GM23248 (cell line): ENCODE measurements at regions not wholly inside any gene's neighbourhood (a gene's known extent, or its start where the extent isn't known, plus 50 kb on each side); places are given as distances from the start of the nearest gene placed in this dataset.

Experiments used
- DNase-seq: peaks from one replicate; pipeline ENCODE4 v3.0.0-alpha.2; 2015
- H2AFZ ChIP-seq: fragments of 200-600 bp; sonication (generic); 2 replicates; pipeline ENCODE4 v1.6.1; 2016; ENCODE audit warnings: antibody characterized with exemption
- H3F3A ChIP-seq: fragments of 200-600 bp; sonication (generic); 2 replicates; pipeline ENCODE4 v1.6.1; 2016; ENCODE audit warnings: mild to moderate bottlenecking, antibody characterized with exemption, mixed run types; ENCODE audit not compliant: insufficient read depth
- H3K27ac ChIP-seq: fragments of 200-600 bp; sonication (generic); 2 replicates; pipeline ENCODE4 v1.5.1; 2016; ENCODE audit warnings: mild to moderate bottlenecking
- H3K27me3 ChIP-seq: fragments of 200-600 bp; sonication (generic); replicated peaks from 2 replicates; pipeline ENCODE4 v1.6.1; 2016; ENCODE audit warnings: mild to moderate bottlenecking; ENCODE audit not compliant: insufficient read depth
- H3K36me3 ChIP-seq: fragments of 200-600 bp; sonication (generic); 2 replicates; pipeline ENCODE4 v1.6.1; 2016; ENCODE audit warnings: low read depth, mild to moderate bottlenecking
- H3K4me1 ChIP-seq: fragments of 200-600 bp; sonication (generic); 2 replicates; pipeline ENCODE4 v1.6.1; 2016; ENCODE audit warnings: mild to moderate bottlenecking; ENCODE audit not compliant: insufficient read depth
- H3K4me2 ChIP-seq: fragments of 200-600 bp; sonication (generic); one replicate; pipeline ENCODE4 v1.6.1; 2016; ENCODE audit warnings: mild to moderate bottlenecking; ENCODE audit not compliant: unreplicated experiment
- H3K4me3 ChIP-seq: fragments of 200-600 bp; sonication (generic); 2 replicates; pipeline ENCODE4 v1.5.1; 2016; ENCODE audit warnings: mild to moderate bottlenecking
- H3K79me2 ChIP-seq: fragments of 200-600 bp; sonication (generic); 2 replicates; pipeline ENCODE4 v1.6.1; 2016; ENCODE audit warnings: mild to moderate bottlenecking; ENCODE audit not compliant: insufficient read depth
- H3K9ac ChIP-seq: fragments of 200-600 bp; sonication (generic); 2 replicates; pipeline ENCODE4 v1.6.1; 2016; ENCODE audit warnings: mild to moderate bottlenecking
- H3K9me2 ChIP-seq: fragments of 200-600 bp; sonication (generic); 2 replicates; pipeline ENCODE4 v1.6.1; 2016; ENCODE audit warnings: mixed run types, mild to moderate bottlenecking, moderate library complexity; ENCODE audit not compliant: insufficient read depth
- H3K9me3 ChIP-seq: fragments of 200-600 bp; sonication (generic); one replicate; pipeline ENCODE4 v1.6.1; 2017; ENCODE audit warnings: low read depth
- H4K20me1 ChIP-seq: fragments of 200-600 bp; sonication (generic); 2 replicates; pipeline ENCODE4 v1.6.0; 2016; ENCODE audit not compliant: insufficient read depth
- EZH2 ChIP-seq: fragments of 200-600 bp; sonication (generic); IDR thresholded peaks from 2 replicates; pipeline ENCODE4 v1.6.1; 2018; ENCODE audit warnings: antibody characterized with exemption, mild to moderate bottlenecking; ENCODE audit not compliant: insufficient read depth, poor library complexity, severe bottlenecking
- EZH2phosphoT487 ChIP-seq: fragments of 200-600 bp; sonication (generic); IDR thresholded peaks from 2 replicates; pipeline ENCODE4 v1.6.1; 2018; ENCODE audit warnings: antibody characterized with exemption, moderate library complexity, mild to moderate bottlenecking, low read depth; ENCODE audit not compliant: insufficient read depth
- whole genome bisulfite sequencing, 2 experiments: methylation state at CpG; one replicate each; pipeline ENCODE4 v1.1.6; 2015 to 2017; ENCODE audit warnings: low lambda C conversion rate in 2 of 2, low coverage in 1 of 2; ENCODE audit errors: missing lambda C conversion rate in 2 of 2; 5-methylcytosine and 5-hydroxymethylcytosine counted together
- in situ Hi-C: fragments of 300-500 bp; cut with MboI; formaldehyde crosslinking; loops from 2 replicates; pipeline ENCODE4 v1.15.0; 2020

DNA sequence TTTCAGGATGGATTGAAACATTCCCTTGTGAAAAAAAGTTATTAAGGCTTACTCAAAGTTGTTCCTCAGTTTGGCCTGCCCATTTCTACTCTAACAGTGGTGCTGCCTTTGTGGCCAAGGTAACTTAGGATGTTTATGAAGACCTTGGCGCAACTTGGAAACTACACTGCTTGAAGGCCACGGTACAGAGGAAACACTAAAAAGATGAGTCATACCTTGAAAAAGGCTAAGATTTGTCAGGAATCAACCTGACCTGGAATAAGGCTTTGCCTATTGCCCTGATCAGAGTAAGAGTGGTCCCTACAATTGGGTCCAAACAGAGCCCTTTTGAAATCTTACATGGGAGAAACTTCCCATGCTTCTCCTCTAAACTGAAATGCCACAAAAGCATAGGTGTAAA, 119.9 kb upstream of the MOCS1 start:
- WGBS, 2 experiments: 27 to 32% methylated on average over 2 of the region's 2 CpGs
- in situ Hi-C loops: no loop called here

GRCh38 chr6:40049128-40049527, 114.9 kb upstream of the MOCS1 start:
- Histone ChIP-seq H2AFZ (no peak overlapping the region), H3F3A (no peaks in the 10 kb centered on the region), H3K36me3 (no peaks in the 10 kb centered on the region), H4K20me1 (no peaks in the 10 kb centered on the region), H3K9me3 (no peaks in the 10 kb centered on the region), H3K27ac (no peak overlapping the region), H3K9me2 (no peaks in the 10 kb centered on the region), H3K79me2 (no peaks in the 10 kb centered on the region), H3K4me2 (no peak overlapping the region), H3K4me1 (no peaks in the 10 kb centered on the region), H3K4me3 (no peak overlapping the region), H3K27me3 (no peaks in the 10 kb centered on the region), H3K9ac (no peak overlapping the region)
- no peak for TF ChIP-seq EZH2
- WGBS, 2 experiments: 32 to 40% methylated on average over 4 of the region's 4 CpGs
- no peak for DNase-seq
- in situ Hi-C loops: no loop called here

More for the DNA sequence above, 119.9 kb upstream of the MOCS1 start:
- TF ChIP-seq EZH2phosphoT487 (no peak), EZH2 (no peak)
- Histone ChIP-seq H3K4me1 (no peaks in the 10 kb centered on the region), H3K27ac (no peak overlapping the region), H3F3A (no peaks in the 10 kb centered on the region), H3K9ac (no peak overlapping the region), H3K4me3 (no peak overlapping the region), H3K4me2 (no peak overlapping the region), H3K36me3 (no peaks in the 10 kb centered on the region), H3K27me3 (no peaks in the 10 kb centered on the region), H4K20me1 (no peaks in the 10 kb centered on the region), H3K79me2 (no peaks in the 10 kb centered on the region), H3K9me2 (no peaks in the 10 kb centered on the region), H3K9me3 (no peaks in the 10 kb centered on the region), H2AFZ (no peak overlapping the region)
- DNase-seq: no peak

DNA sequence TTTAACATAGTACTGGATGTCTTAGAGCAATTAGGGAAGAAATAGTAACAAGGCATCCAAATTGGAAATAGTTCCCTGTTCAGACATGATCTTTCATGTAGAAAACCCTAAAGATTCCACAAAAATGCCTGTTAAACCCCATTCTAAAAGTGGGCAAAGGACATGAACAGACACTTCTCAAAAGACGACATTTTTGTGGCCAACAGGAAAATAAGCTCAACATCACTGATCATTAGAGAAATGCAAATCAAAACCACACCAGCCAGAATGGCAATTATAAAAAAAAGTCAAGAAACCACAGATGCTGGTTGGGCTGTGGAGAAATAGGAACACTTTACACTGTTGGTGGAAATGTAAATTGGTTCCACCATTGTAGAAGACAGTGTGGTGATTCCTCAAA, 109.9 kb upstream of the MOCS1 start:
- Histone ChIP-seq H3K27me3 (no peaks in the 10 kb centered on the region), H3K79me2 (no peaks in the 10 kb centered on the region), H3K9me3 (no peaks in the 10 kb centered on the region), H3K36me3 (no peaks in the 10 kb centered on the region), H3K9ac (no peak overlapping the region), H3K4me2 (no peak overlapping the region), H3K4me3 (no peak overlapping the region), H2AFZ (no peak overlapping the region), H4K20me1 (no peaks in the 10 kb centered on the region), H3K9me2 (no peaks in the 10 kb centered on the region), H3K4me1 (no peaks in the 10 kb centered on the region), H3F3A (no peaks in the 10 kb centered on the region), H3K27ac (no peak overlapping the region)
- DNase-seq: no peak
- in situ Hi-C loops: no loop called here
- no peak for TF ChIP-seq EZH2phosphoT487
- no peak for TF ChIP-seq EZH2
- WGBS, 2 experiments: 24 to 32% methylated on average over 1 of the region's 1 CpG

DNA sequence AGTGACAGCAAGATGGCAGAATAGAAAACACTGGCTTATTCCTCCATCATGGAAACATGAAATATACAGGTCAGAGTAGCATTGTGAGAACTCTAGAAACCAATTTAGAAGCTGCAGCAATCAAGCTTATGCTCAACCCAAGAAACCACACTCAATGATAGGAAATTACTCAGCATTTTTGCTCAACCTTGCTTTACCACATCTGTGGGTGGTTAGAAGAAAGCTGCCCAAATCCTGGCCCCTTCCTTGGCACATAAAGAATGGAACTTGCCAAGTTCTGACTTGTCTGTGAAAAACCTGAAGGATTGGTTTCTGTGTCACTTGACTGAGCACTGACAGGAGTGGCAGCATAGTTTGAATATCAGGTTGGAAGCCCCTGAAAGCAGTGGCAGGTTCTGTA, 108.0 kb upstream of the MOCS1 start:
- DNase-seq: no peak
- no peaks in the 10 kb centered on the region for H3K9me3 ChIP-seq
- H3K36me3 ChIP-seq: no peaks in the 10 kb centered on the region
- H3K79me2 ChIP-seq: no peaks in the 10 kb centered on the region
- no peaks in the 10 kb centered on the region for H3K9me2 ChIP-seq
- no peaks in the 10 kb centered on the region for H3K27me3 ChIP-seq
- TF ChIP-seq EZH2phosphoT487 (no peak), EZH2 (no peak)
- H3K4me1 ChIP-seq: no peaks in the 10 kb centered on the region
- in situ Hi-C loops: no loop called here
- H3K9ac ChIP-seq: no peak overlapping the region
- H3K4me2 ChIP-seq: no peak overlapping the region
- H2AFZ ChIP-seq: no peak overlapping the region
- H4K20me1 ChIP-seq: no peaks in the 10 kb centered on the region
- no peak overlapping the region for H3K4me3 ChIP-seq
- no peaks in the 10 kb centered on the region for H3F3A ChIP-seq
- H3K27ac ChIP-seq: no peak overlapping the region

- in situ Hi-C loops: no loop called here
- no peak for DNase-seq
- Histone ChIP-seq H3K27ac (no peak overlapping the region), H3K79me2 (no peaks in the 10 kb centered on the region), H3K9me2 (no peaks in the 10 kb centered on the region), H3K27me3 (no peaks in the 10 kb centered on the region), H3F3A (no peaks in the 10 kb centered on the region), H3K9ac (no peak overlapping the region), H2AFZ (no peak overlapping the region), H3K4me3 (no peak overlapping the region), H3K4me1 (no peaks in the 10 kb centered on the region), H3K36me3 (no peaks in the 10 kb centered on the region), H4K20me1 (no peaks in the 10 kb centered on the region), H3K4me2 (no peak overlapping the region), H3K9me3 (no peaks in the 10 kb centered on the region)
- TF ChIP-seq EZH2phosphoT487: no peak
- no peak for TF ChIP-seq EZH2
- 32 to 36% methylated on average over 3 of the region's 3 CpGs for WGBS, 2 experiments
Measured at GRCh38 chr6:40039042-40039441, 104.8 kb upstream of the MOCS1 start.
